ENCODE measurements at regions not wholly inside any gene's neighbourhood (a gene's known extent, or its start where the extent isn't known, plus 50 kb on each side); places are given as distances from the start of the nearest gene placed in this dataset.

GRCh38 chr3:141425523-141426233 is 57.4 kb downstream of the ZBTB38 start:
- TF ChIP-seq EZH2 (IDR thresholded peaks at IDR 0.05; ENCODE audit: insufficient read depth, poor library complexity, severe bottlenecking) (no peak), EZH2phosphoT487 (IDR thresholded peaks at IDR 0.05; ENCODE audit: insufficient read depth, low read depth) (no peak)

All from GM23248 (cell line).